C1 segment of cervical spinal cord (tissue), 14 donors: ENCODE measurements at regions not wholly inside any gene's neighbourhood (a gene's known extent, or its start where the extent isn't known, plus 50 kb on each side); places are given as distances from the start of the nearest gene placed in this dataset.
"Not testable (repeated sequence)": the region's sequence is repeated elsewhere in the genome, so short reads cannot be mapped to it uniquely, and the experiment has no call there.

Experiments used
- DNase-seq, 14 donors: peaks; one replicate each; lab custom pipeline; 2025; lab: John Stamatoyannopoulos, UW

- no peak for DNase-seq
Measured at GRCh38 chr6:119814609-119815400, 465.2 kb upstream of the MAN1A1 start.

GRCh38 chr6:119802464-119802863, 452.9 kb upstream of the MAN1A1 start:
- DNase-seq, result no peak

GRCh38 chr6:119801056-119801455, 451.5 kb upstream of the MAN1A1 start:
- no peak for DNase-seq

- no peak for DNase-seq
Measured at GRCh38 chr6:119800526-119800925, 451.0 kb upstream of the MAN1A1 start.

GRCh38 chr6:119799596-119800509, 450.3 kb upstream of the MAN1A1 start:
- no peak for DNase-seq

GRCh38 chr6:119791736-119792135, 442.2 kb upstream of the MAN1A1 start:
- no peak for DNase-seq

- no peak for DNase-seq
Measured at GRCh38 chr6:119781365-119781764, 431.8 kb upstream of the MAN1A1 start.

GRCh38 chr6:119768201-119768600, 418.6 kb upstream of the MAN1A1 start:
- DNase-seq, result no peak

- DNase-seq, result no peak
Measured at GRCh38 chr6:119764927-119765681, 415.5 kb upstream of the MAN1A1 start.

GRCh38 chr6:119760046-119760445, 410.5 kb upstream of the MAN1A1 start:
- no peak for DNase-seq

GRCh38 chr6:119758385-119758784, 408.8 kb upstream of the MAN1A1 start:
- no peak for DNase-seq

GRCh38 chr6:119757467-119757866, 407.9 kb upstream of the MAN1A1 start:
- DNase-seq, result no peak

GRCh38 chr6:119749335-119749734, 399.8 kb upstream of the MAN1A1 start:
- no peak for DNase-seq

- DNase-seq, result not testable (repeated sequence)
Measured at GRCh38 chr6:119748535-119748934, 399.0 kb upstream of the MAN1A1 start.

GRCh38 chr6:119742188-119742803, 392.7 kb upstream of the MAN1A1 start:
- peak in 7 of 14 donors; percentile 2 to 33 (median 8) for DNase-seq

GRCh38 chr6:119739769-119740168, 390.2 kb upstream of the MAN1A1 start:
- no peak for DNase-seq

- no peak for DNase-seq
Measured at GRCh38 chr6:119738425-119738824, 388.9 kb upstream of the MAN1A1 start.

- no peak for DNase-seq
Measured at GRCh38 chr6:119736296-119737021, 386.9 kb upstream of the MAN1A1 start.

- no peak for DNase-seq
Measured at GRCh38 chr6:119735530-119735929, 386.0 kb upstream of the MAN1A1 start.

- no peak for DNase-seq
Measured at GRCh38 chr6:119734227-119734626, 384.7 kb upstream of the MAN1A1 start.

GRCh38 chr6:119728935-119729334, 379.4 kb upstream of the MAN1A1 start:
- no peak for DNase-seq
